ENCODE measurements at regions not wholly inside any gene's neighbourhood (a gene's known extent, or its start where the extent isn't known, plus 50 kb on each side); places are given as distances from the start of the nearest gene placed in this dataset.

DNA sequence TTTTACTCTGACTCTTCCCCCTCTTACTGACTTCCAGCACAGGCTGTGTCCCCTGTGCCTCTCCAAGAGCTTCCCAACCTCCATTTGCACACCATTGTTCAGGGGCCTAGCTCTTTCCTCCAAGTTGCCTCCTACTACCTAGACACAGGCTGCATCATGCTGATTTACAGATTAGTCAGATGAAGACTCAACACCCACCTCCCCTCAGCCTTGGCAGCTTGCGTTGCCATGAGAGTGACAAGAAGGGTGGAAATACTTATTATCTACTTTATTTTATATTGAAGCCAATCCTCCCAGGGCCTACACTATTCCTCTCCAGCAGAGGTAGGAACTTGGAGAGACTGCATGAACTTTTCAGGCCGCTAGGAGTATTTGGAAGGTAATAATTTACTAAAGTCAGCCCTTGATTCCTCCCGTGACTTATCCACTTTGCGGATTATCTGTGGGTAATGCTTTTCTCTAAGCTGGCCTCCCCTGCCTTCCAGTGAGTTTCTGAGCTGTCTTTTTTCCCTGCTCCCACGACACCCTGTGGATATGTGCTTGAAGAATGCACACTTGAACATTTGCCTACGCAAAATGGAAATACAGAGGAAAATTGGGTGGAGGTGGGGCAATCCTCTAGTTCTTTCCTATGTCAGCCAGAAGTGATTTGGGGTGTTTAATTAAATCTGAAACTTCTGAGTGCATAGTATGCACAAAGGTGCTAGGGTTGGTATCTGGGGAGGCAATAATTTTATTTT lies 74.1 kb upstream of the TMEM164 start:
- TF ChIP-seq, protein P1, sequence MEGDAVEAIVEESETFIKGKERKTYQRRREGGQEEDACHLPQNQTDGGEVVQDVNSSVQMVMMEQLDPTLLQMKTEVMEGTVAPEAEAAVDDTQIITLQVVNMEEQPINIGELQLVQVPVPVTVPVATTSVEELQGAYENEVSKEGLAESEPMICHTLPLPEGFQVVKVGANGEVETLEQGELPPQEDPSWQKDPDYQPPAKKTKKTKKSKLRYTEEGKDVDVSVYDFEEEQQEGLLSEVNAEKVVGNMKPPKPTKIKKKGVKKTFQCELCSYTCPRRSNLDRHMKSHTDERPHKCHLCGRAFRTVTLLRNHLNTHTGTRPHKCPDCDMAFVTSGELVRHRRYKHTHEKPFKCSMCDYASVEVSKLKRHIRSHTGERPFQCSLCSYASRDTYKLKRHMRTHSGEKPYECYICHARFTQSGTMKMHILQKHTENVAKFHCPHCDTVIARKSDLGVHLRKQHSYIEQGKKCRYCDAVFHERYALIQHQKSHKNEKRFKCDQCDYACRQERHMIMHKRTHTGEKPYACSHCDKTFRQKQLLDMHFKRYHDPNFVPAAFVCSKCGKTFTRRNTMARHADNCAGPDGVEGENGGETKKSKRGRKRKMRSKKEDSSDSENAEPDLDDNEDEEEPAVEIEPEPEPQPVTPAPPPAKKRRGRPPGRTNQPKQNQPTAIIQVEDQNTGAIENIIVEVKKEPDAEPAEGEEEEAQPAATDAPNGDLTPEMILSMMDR (IDR thresholded peaks at IDR 0.05), result no peak
- no peak for TF ChIP-seq POLR2A (IDR thresholded peaks at IDR 0.05)
